C4-2B (cell line): ENCODE measurements at regions not wholly inside any gene's neighbourhood (a gene's known extent, or its start where the extent isn't known, plus 50 kb on each side); places are given as distances from the start of the nearest gene placed in this dataset.
A peak's percentile ranks its signal among the peaks of the same experiment; 100 is the strongest.

Experiments
- H3K27ac ChIP-seq: fragments of 450-650 bp; 2 replicates; pipeline ENCODE4 v1.5.1; 2017
- ZFX ChIP-seq: fragments of 450-650 bp; IDR thresholded peaks from 2 replicates; pipeline ENCODE4 v1.6.1; 2017
- TF ChIP-seq, protein P1 (sequence below): fragments of 450-650 bp; conservative IDR thresholded peaks from 2 replicates; pipeline ENCODE4 v1.5.1; 2017; ENCODE audit warnings: mild to moderate bottlenecking

DNA sequence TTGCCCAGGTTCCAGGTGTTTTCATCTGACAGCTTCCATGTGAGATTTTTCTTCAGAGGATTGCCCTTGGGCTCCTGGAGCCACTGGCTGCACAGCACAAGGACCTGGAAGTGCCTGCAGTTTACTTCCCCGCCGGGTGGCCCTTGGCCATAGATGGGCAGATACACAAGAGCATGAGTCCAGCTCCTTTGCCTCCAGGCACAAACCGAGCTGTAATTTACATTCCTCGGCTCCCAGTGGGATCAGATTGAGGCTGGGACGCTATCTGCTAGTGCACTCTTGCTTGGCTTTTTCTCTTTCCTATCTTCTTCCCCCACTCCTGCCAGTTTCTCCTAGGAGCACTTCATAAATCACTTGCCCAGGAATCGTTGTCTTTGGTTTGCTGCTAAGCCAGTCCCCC, 85.4 kb upstream of the RALY start:
- no peak for TF ChIP-seq ZFX
- TF ChIP-seq, protein P1, sequence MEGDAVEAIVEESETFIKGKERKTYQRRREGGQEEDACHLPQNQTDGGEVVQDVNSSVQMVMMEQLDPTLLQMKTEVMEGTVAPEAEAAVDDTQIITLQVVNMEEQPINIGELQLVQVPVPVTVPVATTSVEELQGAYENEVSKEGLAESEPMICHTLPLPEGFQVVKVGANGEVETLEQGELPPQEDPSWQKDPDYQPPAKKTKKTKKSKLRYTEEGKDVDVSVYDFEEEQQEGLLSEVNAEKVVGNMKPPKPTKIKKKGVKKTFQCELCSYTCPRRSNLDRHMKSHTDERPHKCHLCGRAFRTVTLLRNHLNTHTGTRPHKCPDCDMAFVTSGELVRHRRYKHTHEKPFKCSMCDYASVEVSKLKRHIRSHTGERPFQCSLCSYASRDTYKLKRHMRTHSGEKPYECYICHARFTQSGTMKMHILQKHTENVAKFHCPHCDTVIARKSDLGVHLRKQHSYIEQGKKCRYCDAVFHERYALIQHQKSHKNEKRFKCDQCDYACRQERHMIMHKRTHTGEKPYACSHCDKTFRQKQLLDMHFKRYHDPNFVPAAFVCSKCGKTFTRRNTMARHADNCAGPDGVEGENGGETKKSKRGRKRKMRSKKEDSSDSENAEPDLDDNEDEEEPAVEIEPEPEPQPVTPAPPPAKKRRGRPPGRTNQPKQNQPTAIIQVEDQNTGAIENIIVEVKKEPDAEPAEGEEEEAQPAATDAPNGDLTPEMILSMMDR = no peak
- peak overlapping the region; percentile 68 for H3K27ac ChIP-seq

DNA sequence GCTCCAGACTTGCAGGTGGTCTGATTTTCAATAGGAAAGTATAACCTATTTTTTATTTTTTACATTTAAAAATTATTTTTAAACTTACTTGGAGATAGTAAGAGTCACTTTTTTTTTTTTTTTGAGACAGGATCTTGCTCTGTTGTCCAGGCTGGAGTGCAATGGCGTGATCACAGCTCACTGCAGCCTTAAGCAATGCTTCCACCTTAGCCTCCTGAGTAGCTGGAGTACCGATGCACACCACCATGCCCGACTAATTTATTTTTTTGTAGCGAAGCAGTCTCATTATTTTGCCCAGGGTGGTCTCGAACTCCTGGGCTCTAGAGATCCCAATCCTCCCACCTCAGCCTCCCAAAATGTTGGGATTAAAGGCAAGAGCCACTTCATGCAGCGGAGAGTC, 84.8 kb upstream of the RALY start:
- peak overlapping the region; percentile 68 for H3K27ac ChIP-seq
- no peak for TF ChIP-seq ZFX
- TF ChIP-seq, protein P1 = no peak

DNA sequence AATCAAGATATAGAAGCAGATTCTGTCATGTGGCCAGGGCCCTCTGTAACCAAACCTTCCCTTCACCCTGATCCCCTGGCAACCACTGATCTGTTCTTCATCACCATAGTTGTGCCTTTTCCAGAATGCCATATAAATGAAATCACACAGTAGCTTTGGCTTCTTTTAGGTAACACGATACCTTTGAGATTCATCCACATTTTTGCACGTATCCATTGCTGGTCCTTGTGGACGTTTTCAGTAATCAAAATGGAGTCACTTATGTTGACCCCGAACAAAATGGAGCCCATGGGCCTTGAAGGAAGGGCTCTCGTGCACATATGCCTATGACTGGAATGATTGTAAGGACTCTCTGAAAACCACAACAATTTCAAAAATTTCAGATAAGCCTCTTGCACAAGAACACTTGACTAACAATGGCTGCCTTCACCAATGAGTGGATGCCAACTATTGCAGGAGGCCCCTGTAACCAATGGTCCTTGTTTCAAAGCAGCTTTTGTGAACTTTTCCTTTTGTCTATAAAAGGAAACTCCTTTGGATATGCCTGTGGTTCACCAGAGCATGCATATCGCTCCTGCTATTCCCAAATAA, 84.3 kb upstream of the RALY start:
- H3K27ac ChIP-seq = peak overlapping the region; percentile 68
- TF ChIP-seq, protein P1 = no peak
- TF ChIP-seq ZFX = no peak

DNA sequence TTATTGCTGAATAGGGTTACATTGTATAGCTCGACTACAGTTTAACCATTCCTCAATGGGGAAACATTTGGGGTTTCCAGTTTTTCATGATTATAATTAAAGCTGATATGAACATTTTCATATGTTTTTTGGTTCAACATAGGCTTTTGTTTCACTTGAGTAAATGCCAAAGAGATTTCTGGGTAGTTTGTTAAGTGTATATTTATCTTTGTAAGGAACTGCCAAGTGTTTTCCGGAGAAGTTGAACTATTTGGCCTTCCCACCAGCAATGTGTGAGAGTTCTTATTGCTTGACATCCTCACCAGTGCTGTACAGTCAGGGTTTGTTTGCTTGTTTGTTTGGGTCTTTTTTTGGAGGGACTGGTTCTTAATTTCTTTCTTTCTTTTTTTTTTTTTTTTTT, 83.7 kb upstream of the RALY start:
- no peak for TF ChIP-seq ZFX
- TF ChIP-seq, protein P1 = no peak
- peak overlapping the region; percentile 74 for H3K27ac ChIP-seq

DNA sequence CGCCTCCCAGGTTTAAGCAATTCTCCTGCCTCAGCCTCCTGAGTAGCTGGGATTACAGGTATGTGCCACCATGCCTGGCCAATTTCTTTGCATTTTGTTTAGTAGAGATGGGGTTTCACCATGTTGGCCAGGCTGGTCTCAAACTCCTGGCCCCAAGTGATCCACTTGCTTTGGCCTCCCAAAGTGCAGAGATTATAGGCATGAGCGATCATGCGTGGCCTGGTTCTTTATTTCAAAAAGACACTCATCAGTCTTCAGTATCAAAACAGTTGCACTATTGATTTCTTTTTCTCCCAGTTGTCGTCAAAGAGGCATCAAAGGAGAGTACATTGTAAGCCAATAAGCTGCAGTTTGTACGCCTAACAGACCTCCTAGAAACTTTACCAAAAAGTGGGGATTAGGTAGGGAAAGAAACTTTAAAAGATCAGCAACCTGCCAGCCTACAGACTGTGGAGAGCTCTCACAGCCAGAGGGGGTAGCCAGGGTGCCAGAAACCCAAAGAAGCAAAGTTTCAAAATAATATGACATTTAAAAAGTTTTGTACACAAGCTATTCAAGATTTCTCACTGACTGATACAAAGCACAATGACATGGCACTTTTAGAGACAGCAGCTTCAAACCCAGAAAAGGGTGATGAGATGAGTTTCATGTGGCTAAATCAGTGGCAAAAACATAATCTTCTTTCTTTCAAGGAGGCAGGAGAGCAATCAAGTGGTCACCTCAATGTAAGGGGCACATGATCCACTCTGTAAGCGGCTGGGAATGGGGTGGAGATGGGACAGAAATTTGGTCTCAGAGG, 83.0 kb upstream of the RALY start:
- no peak for TF ChIP-seq ZFX
- TF ChIP-seq, protein P1 = no peak
- H3K27ac ChIP-seq = peak overlapping the region; percentile 74

DNA sequence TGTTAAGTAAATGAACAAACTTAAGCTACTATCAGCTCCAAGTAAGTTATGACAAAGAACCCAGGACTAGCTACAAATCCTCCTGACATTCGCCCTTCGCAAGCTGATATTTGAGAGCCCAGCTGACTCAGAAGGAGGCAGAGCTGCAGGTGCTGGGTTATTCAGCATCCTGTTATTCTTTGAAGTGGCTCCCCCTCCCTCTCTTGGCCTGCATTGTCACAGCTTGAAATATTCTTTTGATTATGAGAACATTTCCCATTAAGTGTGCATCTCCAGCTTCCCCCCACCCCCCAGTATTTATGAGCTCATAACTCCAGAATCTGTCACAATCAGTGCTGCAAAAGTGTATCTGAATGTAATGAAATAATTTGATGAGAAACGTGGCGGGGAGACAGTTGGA, 78.8 kb upstream of the RALY start:
- no peak for TF ChIP-seq ZFX
- TF ChIP-seq, protein P1 = no peak
- H3K27ac ChIP-seq = no peak overlapping the region

DNA sequence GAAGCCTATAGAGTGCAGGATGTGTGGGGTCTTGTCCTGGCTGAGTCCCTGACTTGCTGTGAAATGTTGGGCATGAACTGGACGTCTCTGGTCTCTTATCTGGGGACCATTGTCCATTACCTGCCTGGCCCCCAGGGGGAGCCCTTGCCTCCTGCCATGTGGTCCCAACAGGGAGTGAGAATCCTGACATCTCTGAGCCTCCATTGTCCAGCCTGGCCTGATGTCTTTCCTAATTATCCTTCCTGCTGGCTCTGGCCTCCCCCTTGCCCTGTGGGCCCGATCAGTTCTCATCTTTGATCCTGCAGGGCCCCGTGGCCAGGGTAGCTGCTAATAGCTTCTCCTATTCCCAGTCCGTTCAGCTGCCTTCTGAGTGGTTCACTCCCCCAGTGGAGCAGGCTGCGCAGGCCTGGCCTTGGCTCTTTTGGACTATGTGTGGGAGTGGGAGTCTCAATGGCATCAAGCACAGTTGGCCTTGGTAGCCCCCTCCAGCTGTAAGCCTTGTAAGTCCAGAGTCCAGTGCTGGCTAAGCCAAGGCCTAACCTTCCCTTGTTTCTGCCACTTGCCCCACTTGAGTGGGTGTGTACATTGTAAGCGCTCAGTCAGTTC, 77.9 kb upstream of the RALY start:
- H3K27ac ChIP-seq = no peak overlapping the region
- no peak for TF ChIP-seq ZFX
- TF ChIP-seq, protein P1 = peak; percentile 79
